ENCODE measurements at regions not wholly inside any gene's neighbourhood (a gene's known extent, or its start where the extent isn't known, plus 50 kb on each side); places are given as distances from the start of the nearest gene placed in this dataset.

GRCh38 chr15:69576035-69576526, 123.5 kb downstream of the RPLP1 start:
- peak in 2 of 3 donors; percentile 57 to 76 for TF ChIP-seq CTCF (IDR thresholded peaks at IDR 0.05)
- TF ChIP-seq POLR2A (IDR thresholded peaks at IDR 0.05) = no peak
- no peak for TF ChIP-seq POLR2AphosphoS5 (IDR thresholded peaks at IDR 0.05)
